ENCODE measurements at regions not wholly inside any gene's neighbourhood (a gene's known extent, or its start where the extent isn't known, plus 50 kb on each side); places are given as distances from the start of the nearest gene placed in this dataset.

- Histone ChIP-seq H3K4me3 (no peak overlapping the region), H3K4me1 (ENCODE audit: control insufficient read depth in 5 of 5, insufficient read depth in 5 of 5, low read length in 5 of 5) (no peaks in the 10 kb centered on the region), H3K9ac (ENCODE audit: insufficient read depth in 1 of 2, low read length in 2 of 2) (no peak overlapping the region), H3K27ac (ENCODE audit: low read depth in 1 of 2, low read length in 1 of 2) (no peak overlapping the region), H3K36me3 (ENCODE audit: control insufficient read depth in 4 of 4, insufficient read depth in 4 of 4, low read length in 4 of 4) (no peaks in the 10 kb centered on the region), H3K9me3 (ENCODE audit: control insufficient read depth in 4 of 4, insufficient read depth in 3 of 4, low read length in 3 of 4) (peaks cover 0 to under 1% (median 0%) of the 10 kb centered on the region in 4 donors), H3K27me3 (ENCODE audit: control insufficient read depth in 3 of 3, insufficient read depth in 3 of 3, low read length in 2 of 3) (no peaks in the 10 kb centered on the region)
- DNase-seq = no peak
- ATAC-seq (ENCODE audit: insufficient read depth, low FRiP score) = no peak
- TF ChIP-seq CTCF (IDR thresholded peaks at IDR 0.05; ENCODE audit: control extremely low read depth, extremely low read depth) = no peak
- 53 to 69% methylated on average over 8 of the region's 8 CpGs for WGBS, 2 donors
Measured at GRCh38 chr6:1473166-1473565, 83.8 kb downstream of the FOXF2 start.

- no peak for ATAC-seq (ENCODE audit: insufficient read depth, low FRiP score)
- no peak for TF ChIP-seq CTCF (IDR thresholded peaks at IDR 0.05; ENCODE audit: control extremely low read depth, extremely low read depth)
- H3K36me3 ChIP-seq (ENCODE audit: control insufficient read depth in 4 of 4, insufficient read depth in 4 of 4, low read length in 4 of 4) = no peaks in the 10 kb centered on the region
Measured at GRCh38 chr6:1473598-1473997, 84.2 kb downstream of the FOXF2 start.

GRCh38 chr6:1474205-1474604 lies 84.8 kb downstream of the FOXF2 start:
- Histone ChIP-seq H3K9ac (ENCODE audit: insufficient read depth in 1 of 2, low read length in 2 of 2) (no peak overlapping the region), H3K36me3 (ENCODE audit: control insufficient read depth in 4 of 4, insufficient read depth in 4 of 4, low read length in 4 of 4) (no peaks in the 10 kb centered on the region), H3K27ac (ENCODE audit: low read depth in 1 of 2, low read length in 1 of 2) (no peak overlapping the region), H3K4me3 (no peak overlapping the region), H3K9me3 (ENCODE audit: control insufficient read depth in 4 of 4, insufficient read depth in 3 of 4, low read length in 3 of 4) (peaks cover 0 to 2% (median 0%) of the 10 kb centered on the region in 4 donors), H3K4me1 (ENCODE audit: control insufficient read depth in 5 of 5, insufficient read depth in 5 of 5, low read length in 5 of 5) (no peaks in the 10 kb centered on the region), H3K27me3 (ENCODE audit: control insufficient read depth in 3 of 3, insufficient read depth in 3 of 3, low read length in 2 of 3) (no peaks in the 10 kb centered on the region)
- no peak for TF ChIP-seq CTCF (IDR thresholded peaks at IDR 0.05; ENCODE audit: control extremely low read depth, extremely low read depth)
- ATAC-seq (ENCODE audit: insufficient read depth, low FRiP score) = no peak
- 89 to 93% methylated on average over 4 of the region's 4 CpGs for WGBS, 2 donors
- no peak for DNase-seq

More at GRCh38 chr6:1473598-1473997, 84.2 kb downstream of the FOXF2 start:
- peaks cover 0 to 1% (median 0%) of the 10 kb centered on the region in 4 donors for H3K9me3 ChIP-seq (ENCODE audit: control insufficient read depth in 4 of 4, insufficient read depth in 3 of 4, low read length in 3 of 4)
- peak in 1 of 3 donors; percentile 19 for DNase-seq
- H3K27me3 ChIP-seq (ENCODE audit: control insufficient read depth in 3 of 3, insufficient read depth in 3 of 3, low read length in 2 of 3) = no peaks in the 10 kb centered on the region
- no peak overlapping the region for H3K27ac ChIP-seq (ENCODE audit: low read depth in 1 of 2, low read length in 1 of 2)
- WGBS, 2 donors = 64 to 67% methylated on average over 1 of the region's 1 CpG
- H3K4me1 ChIP-seq (ENCODE audit: control insufficient read depth in 5 of 5, insufficient read depth in 5 of 5, low read length in 5 of 5) = no peaks in the 10 kb centered on the region
- no peak overlapping the region for H3K9ac ChIP-seq (ENCODE audit: insufficient read depth in 1 of 2, low read length in 2 of 2)
- no peak overlapping the region for H3K4me3 ChIP-seq

GRCh38 chr6:1475174-1475573 lies 85.8 kb downstream of the FOXF2 start:
- DNase-seq (no peak), ATAC-seq (ENCODE audit: insufficient read depth, low FRiP score) (no peak)
- no peak for TF ChIP-seq CTCF (IDR thresholded peaks at IDR 0.05; ENCODE audit: control extremely low read depth, extremely low read depth)
- Histone ChIP-seq H3K9me3 (ENCODE audit: control insufficient read depth in 4 of 4, insufficient read depth in 3 of 4, low read length in 3 of 4) (peaks cover 0 to 2% (median 0%) of the 10 kb centered on the region in 4 donors), H3K9ac (ENCODE audit: insufficient read depth in 1 of 2, low read length in 2 of 2) (no peak overlapping the region), H3K4me1 (ENCODE audit: control insufficient read depth in 5 of 5, insufficient read depth in 5 of 5, low read length in 5 of 5) (no peaks in the 10 kb centered on the region), H3K4me3 (no peak overlapping the region), H3K36me3 (ENCODE audit: control insufficient read depth in 4 of 4, insufficient read depth in 4 of 4, low read length in 4 of 4) (no peaks in the 10 kb centered on the region), H3K27ac (ENCODE audit: low read depth in 1 of 2, low read length in 1 of 2) (no peak overlapping the region), H3K27me3 (ENCODE audit: control insufficient read depth in 3 of 3, insufficient read depth in 3 of 3, low read length in 2 of 3) (no peaks in the 10 kb centered on the region)
- WGBS, 2 donors = 83 to 84% methylated on average over 1 of the region's 1 CpG

All from lung (tissue), 11 donors.